ENCODE measurements at regions not wholly inside any gene's neighbourhood (a gene's known extent, or its start where the extent isn't known, plus 50 kb on each side); places are given as distances from the start of the nearest gene placed in this dataset.

DNA sequence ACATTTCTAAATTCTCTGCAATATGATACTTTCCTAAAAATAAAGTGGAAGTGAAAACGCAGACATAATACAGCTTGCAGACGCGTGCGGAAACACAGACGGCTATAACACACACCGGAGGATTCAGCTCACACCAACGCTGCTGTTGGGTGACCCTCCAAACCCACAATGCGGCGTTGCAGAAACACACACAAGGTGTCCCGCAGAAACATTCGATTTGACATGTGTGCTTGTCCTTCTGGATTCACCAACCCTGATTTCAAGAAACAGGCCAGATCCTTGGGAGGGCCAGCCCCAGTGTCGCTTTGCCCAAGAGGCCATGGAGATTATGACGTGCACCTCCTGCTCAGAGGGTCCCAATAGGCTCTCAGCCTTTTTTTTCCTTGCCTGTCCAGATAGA, 136.7 kb upstream of the TCERG1L start:
- CTCF ChIA-PET: interaction anchor here (0.6 kb wide), 1 partner anchor 438 kb away, joined by 3 read pairs; no protein-coding TSS in a partner anchor
- TF ChIP-seq MYC (IDR thresholded peaks at IDR 0.05; ENCODE audit: low read depth, low read length): no peak
- no peak for TF ChIP-seq POLR2AphosphoS5 (IDR thresholded peaks at IDR 0.05; ENCODE audit: insufficient read depth, low read depth, low read length)
- TF ChIP-seq GATA2 (IDR thresholded peaks at IDR 0.05; ENCODE audit: insufficient read depth, insufficient read length, low read depth, low read length): no peak
- TF ChIP-seq, protein P1, sequence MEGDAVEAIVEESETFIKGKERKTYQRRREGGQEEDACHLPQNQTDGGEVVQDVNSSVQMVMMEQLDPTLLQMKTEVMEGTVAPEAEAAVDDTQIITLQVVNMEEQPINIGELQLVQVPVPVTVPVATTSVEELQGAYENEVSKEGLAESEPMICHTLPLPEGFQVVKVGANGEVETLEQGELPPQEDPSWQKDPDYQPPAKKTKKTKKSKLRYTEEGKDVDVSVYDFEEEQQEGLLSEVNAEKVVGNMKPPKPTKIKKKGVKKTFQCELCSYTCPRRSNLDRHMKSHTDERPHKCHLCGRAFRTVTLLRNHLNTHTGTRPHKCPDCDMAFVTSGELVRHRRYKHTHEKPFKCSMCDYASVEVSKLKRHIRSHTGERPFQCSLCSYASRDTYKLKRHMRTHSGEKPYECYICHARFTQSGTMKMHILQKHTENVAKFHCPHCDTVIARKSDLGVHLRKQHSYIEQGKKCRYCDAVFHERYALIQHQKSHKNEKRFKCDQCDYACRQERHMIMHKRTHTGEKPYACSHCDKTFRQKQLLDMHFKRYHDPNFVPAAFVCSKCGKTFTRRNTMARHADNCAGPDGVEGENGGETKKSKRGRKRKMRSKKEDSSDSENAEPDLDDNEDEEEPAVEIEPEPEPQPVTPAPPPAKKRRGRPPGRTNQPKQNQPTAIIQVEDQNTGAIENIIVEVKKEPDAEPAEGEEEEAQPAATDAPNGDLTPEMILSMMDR (IDR thresholded peaks at IDR 0.05; ENCODE audit: extremely low read depth in 1 of 2, insufficient read depth in 1 of 2, low read depth in 1 of 2, low read length in 2 of 2): no peak
- no peak for TF ChIP-seq FOS (IDR thresholded peaks at IDR 0.05; ENCODE audit: borderline replicate concordance, insufficient read depth, low read length)
- no peak for TF ChIP-seq EZH2 (IDR thresholded peaks at IDR 0.05; ENCODE audit: borderline replicate concordance, low read depth, low read length, severe bottlenecking)
- no peak for TF ChIP-seq POLR2A (IDR thresholded peaks at IDR 0.05; ENCODE audit: low read depth, low read length)
- no peaks in the 10 kb centered on the region for H3K4me1 ChIP-seq (ENCODE audit: control insufficient read depth, extremely low read depth, insufficient read depth, low read length)
- DNase-seq (ENCODE audit: low read depth, low spot score) (no peak), FAIRE-seq (no peak)
- no peak overlapping the region for H2AFZ ChIP-seq (ENCODE audit: low read depth, low read length)
- H3K27me3 ChIP-seq (ENCODE audit: control insufficient read depth in 2 of 2, insufficient read depth in 2 of 2, low read length in 2 of 2): no peaks in the 10 kb centered on the region
- H3K9ac ChIP-seq (replicated peaks; ENCODE audit: extremely low read depth, insufficient read depth, low read length): no peak overlapping the region
- H3K36me3 ChIP-seq (ENCODE audit: control insufficient read depth in 2 of 2, extremely low read depth in 1 of 2, insufficient read depth in 2 of 2, low read length in 2 of 2): no peaks in the 10 kb centered on the region
- dilution Hi-C loops (cut with MboI; ENCODE audit: extremely low pct_ligation_motif_present, low sequenced_read_pairs): no loop called here
- no peaks in the 10 kb centered on the region for H4K20me1 ChIP-seq (replicated peaks; ENCODE audit: control insufficient read depth, extremely low read depth, insufficient read depth, low read length)
- no peak overlapping the region for H3K27ac ChIP-seq (ENCODE audit: insufficient read depth, low read depth, low read length)
- no peak overlapping the region for H3K4me2 ChIP-seq (ENCODE audit: insufficient read depth, low read length)
- no peaks in the 10 kb centered on the region for H3K79me2 ChIP-seq (ENCODE audit: control insufficient read depth, insufficient read depth, low read length)
- BruUV-seq (replicated peaks): no TSS peak
- H3K9me1 ChIP-seq (replicated peaks; ENCODE audit: control insufficient read depth, extremely low read depth, insufficient read depth, low read length): no peaks in the 10 kb centered on the region
- no peak overlapping the region for H3K4me3 ChIP-seq (replicated peaks in 1 of 3; ENCODE audit: insufficient read depth in 1 of 3, low read depth in 1 of 3, low read length in 3 of 3)
- intact Hi-C loops (cut with micrococcal nuclease): no loop called here
- POLR2A ChIA-PET: no interaction called here
- peaks cover 4% of the 10 kb centered on the region for H3K9me3 ChIP-seq (replicated peaks; ENCODE audit: control insufficient read depth, insufficient read depth, low read length)

DNA sequence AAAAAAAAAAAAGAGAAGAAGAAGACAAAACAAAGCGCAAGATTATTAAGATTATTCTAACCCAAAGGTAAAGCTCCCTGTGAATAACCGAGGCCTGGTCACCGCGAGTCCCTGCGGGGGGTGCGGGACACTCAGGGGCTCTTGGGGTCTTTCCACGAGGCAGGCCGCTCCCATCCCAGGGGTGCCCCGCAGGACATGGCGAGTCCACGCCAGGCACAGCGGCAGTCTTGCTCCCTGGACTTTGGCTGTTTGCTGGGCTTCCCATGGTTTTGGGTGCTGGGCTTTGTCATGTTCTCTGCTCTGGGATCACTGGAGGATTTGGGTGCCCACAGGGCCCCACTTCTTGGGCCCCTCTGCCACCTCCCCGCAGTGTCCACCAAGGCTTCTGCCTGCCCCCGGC, 137.4 kb upstream of the TCERG1L start:
- no peaks in the 10 kb centered on the region for H3K27me3 ChIP-seq (ENCODE audit: control insufficient read depth in 2 of 2, insufficient read depth in 2 of 2, low read length in 2 of 2)
- DNase-seq (ENCODE audit: low read depth, low spot score): no peak
- peaks cover 4% of the 10 kb centered on the region for H3K9me3 ChIP-seq (replicated peaks; ENCODE audit: control insufficient read depth, insufficient read depth, low read length)
- no peak overlapping the region for H3K27ac ChIP-seq (ENCODE audit: insufficient read depth, low read depth, low read length)
- H2AFZ ChIP-seq (ENCODE audit: low read depth, low read length): no peak overlapping the region
- H4K20me1 ChIP-seq (replicated peaks; ENCODE audit: control insufficient read depth, extremely low read depth, insufficient read depth, low read length): no peaks in the 10 kb centered on the region
- intact Hi-C loops (cut with micrococcal nuclease): no loop called here
- H3K36me3 ChIP-seq (ENCODE audit: control insufficient read depth in 2 of 2, extremely low read depth in 1 of 2, insufficient read depth in 2 of 2, low read length in 2 of 2): no peaks in the 10 kb centered on the region
- dilution Hi-C loops (cut with MboI; ENCODE audit: extremely low pct_ligation_motif_present, low sequenced_read_pairs): no loop called here
- H3K79me2 ChIP-seq (ENCODE audit: control insufficient read depth, insufficient read depth, low read length): no peaks in the 10 kb centered on the region
- no peak for FAIRE-seq
- ChIA-PET POLR2A (no interaction called here), CTCF (no interaction called here)
- no peak overlapping the region for H3K4me2 ChIP-seq (ENCODE audit: insufficient read depth, low read length)
- H3K4me1 ChIP-seq (ENCODE audit: control insufficient read depth, extremely low read depth, insufficient read depth, low read length): no peaks in the 10 kb centered on the region
- no TSS peak for BruUV-seq (replicated peaks)
- no peaks in the 10 kb centered on the region for H3K9me1 ChIP-seq (replicated peaks; ENCODE audit: control insufficient read depth, extremely low read depth, insufficient read depth, low read length)
- no peak overlapping the region for H3K9ac ChIP-seq (replicated peaks; ENCODE audit: extremely low read depth, insufficient read depth, low read length)
- TF ChIP-seq, protein P1 (IDR thresholded peaks at IDR 0.05; ENCODE audit: extremely low read depth in 1 of 2, insufficient read depth in 1 of 2, low read depth in 1 of 2, low read length in 2 of 2): no peak
- TF ChIP-seq MYC (IDR thresholded peaks at IDR 0.05; ENCODE audit: low read depth, low read length): no peak
- TF ChIP-seq, protein P2, sequence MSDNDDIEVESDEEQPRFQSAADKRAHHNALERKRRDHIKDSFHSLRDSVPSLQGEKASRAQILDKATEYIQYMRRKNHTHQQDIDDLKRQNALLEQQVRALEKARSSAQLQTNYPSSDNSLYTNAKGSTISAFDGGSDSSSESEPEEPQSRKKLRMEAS (IDR thresholded peaks at IDR 0.05; ENCODE audit: insufficient read depth, insufficient read length): no peak
- TF ChIP-seq POLR2A (IDR thresholded peaks at IDR 0.05; ENCODE audit: low read depth, low read length): no peak
- no peak for TF ChIP-seq GATA2 (IDR thresholded peaks at IDR 0.05; ENCODE audit: insufficient read depth, insufficient read length, low read depth, low read length)
- H3K4me3 ChIP-seq (replicated peaks in 1 of 3; ENCODE audit: insufficient read depth in 1 of 3, low read depth in 1 of 3, low read length in 3 of 3): no peak overlapping the region
